Liver (tissue), 3 donors: ENCODE measurements at regions not wholly inside any gene's neighbourhood (a gene's known extent, or its start where the extent isn't known, plus 50 kb on each side); places are given as distances from the start of the nearest gene placed in this dataset.

Source experiments
- EGR1 ChIP-seq, 2 donors: IDR thresholded peaks; 2 replicates each; pipeline ENCODE4 v1.6.1; 2016 to 2018; ENCODE audit warnings: antibody characterized with exemption in 2 of 2, low read depth in 2 of 2
- GABPA ChIP-seq, 2 donors: IDR thresholded peaks in 1 of 2; conservative IDR thresholded peaks in 1 of 2; 2 replicates each; pipeline ENCODE4 v1.6.1; 2016; ENCODE audit warnings: antibody characterized with exemption in 2 of 2, mild to moderate bottlenecking in 1 of 2, moderate library complexity in 1 of 2
- HNF4G ChIP-seq: IDR thresholded peaks from 2 replicates; pipeline ENCODE4 v1.6.1; 2016; ENCODE audit warnings: antibody characterized with exemption
- JUND ChIP-seq, 2 donors: IDR thresholded peaks; 2 replicates each; pipeline ENCODE4 v1.6.1; 2016; ENCODE audit warnings: antibody characterized with exemption in 2 of 2
- NR2F2 ChIP-seq: IDR thresholded peaks from 2 replicates; pipeline ENCODE4 v1.6.1; 2016; ENCODE audit warnings: antibody characterized with exemption
- RAD21 ChIP-seq, 2 donors: IDR thresholded peaks; 2 replicates each; pipeline ENCODE4 v1.6.1; 2016; ENCODE audit warnings: antibody characterized with exemption in 2 of 2, mild to moderate bottlenecking in 2 of 2
- SP1 ChIP-seq: IDR thresholded peaks from 2 replicates; pipeline ENCODE4 v1.6.1; 2018; ENCODE audit warnings: antibody characterized with exemption, mild to moderate bottlenecking
- TAF1 ChIP-seq: conservative IDR thresholded peaks from 2 replicates; pipeline ENCODE4 v1.6.1; 2016; ENCODE audit warnings: antibody characterized with exemption, mild to moderate bottlenecking
- YY1 ChIP-seq: IDR thresholded peaks from 2 replicates; pipeline ENCODE4 v1.6.1; 2016; ENCODE audit warnings: antibody characterized with exemption, mild to moderate bottlenecking
- TF ChIP-seq, protein P1 (sequence below): fragments of 150-350 bp; IDR thresholded peaks from 2 replicates; pipeline ENCODE4 v1.5.1; 2017; ENCODE audit warnings: improper control_type of control experiment, low read depth, low read length; ENCODE audit not compliant: missing input control
- TF ChIP-seq, protein P2 (sequence below): IDR thresholded peaks from 2 replicates; pipeline ENCODE4 v1.6.1; 2016; ENCODE audit warnings: antibody characterized with exemption
- TF ChIP-seq, protein P3 (sequence below): IDR thresholded peaks from 2 replicates; pipeline ENCODE4 v1.6.1; 2016; ENCODE audit warnings: antibody characterized with exemption, mild to moderate bottlenecking
- TF ChIP-seq, protein P4 (sequence below): IDR thresholded peaks from 2 replicates; pipeline ENCODE4 v1.6.1; 2016; ENCODE audit warnings: antibody characterized with exemption
- TF ChIP-seq, protein P5 (sequence below): IDR thresholded peaks from 2 replicates; pipeline ENCODE4 v1.6.1; 2016; ENCODE audit warnings: antibody characterized with exemption
- donor health status: healthy.
- donor health status: healthy.

DNA sequence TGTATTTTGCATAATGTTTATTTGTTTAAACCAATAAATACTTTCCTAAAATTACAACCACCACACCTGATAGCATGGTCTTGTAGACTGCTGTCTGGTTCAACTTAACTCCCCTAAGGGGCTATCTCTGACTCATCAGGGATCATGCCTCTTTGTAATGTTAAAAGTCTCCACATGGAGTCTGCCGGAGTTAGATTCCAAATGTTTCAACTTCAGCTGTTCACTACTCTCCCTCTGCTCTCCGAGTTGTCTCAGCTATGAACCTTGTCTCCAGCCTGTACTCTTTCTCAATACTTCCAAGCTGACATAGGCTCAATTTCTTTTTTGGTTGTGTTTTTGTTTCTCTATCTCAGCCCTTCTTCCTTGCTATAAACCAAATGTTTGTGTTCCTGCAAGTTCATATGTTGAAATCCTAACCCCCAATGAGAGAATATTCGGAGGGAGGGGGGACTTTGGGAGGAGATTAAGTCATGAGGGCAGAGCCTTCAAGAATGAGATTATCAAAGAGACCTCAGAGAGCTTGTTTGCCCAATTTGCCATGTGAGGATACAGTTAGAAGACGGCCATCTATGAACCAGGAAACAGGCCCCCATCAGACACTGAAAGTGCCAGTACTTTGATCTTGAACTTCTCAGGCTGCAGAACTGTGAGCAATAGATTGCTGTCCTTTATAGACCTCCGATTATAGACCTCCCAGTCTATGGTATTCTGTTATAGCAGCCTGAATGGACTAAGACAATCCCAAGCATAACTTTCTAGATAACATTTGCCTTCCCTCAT, 858.2 kb downstream of the VRK1 start:
- TF ChIP-seq, protein P1, sequence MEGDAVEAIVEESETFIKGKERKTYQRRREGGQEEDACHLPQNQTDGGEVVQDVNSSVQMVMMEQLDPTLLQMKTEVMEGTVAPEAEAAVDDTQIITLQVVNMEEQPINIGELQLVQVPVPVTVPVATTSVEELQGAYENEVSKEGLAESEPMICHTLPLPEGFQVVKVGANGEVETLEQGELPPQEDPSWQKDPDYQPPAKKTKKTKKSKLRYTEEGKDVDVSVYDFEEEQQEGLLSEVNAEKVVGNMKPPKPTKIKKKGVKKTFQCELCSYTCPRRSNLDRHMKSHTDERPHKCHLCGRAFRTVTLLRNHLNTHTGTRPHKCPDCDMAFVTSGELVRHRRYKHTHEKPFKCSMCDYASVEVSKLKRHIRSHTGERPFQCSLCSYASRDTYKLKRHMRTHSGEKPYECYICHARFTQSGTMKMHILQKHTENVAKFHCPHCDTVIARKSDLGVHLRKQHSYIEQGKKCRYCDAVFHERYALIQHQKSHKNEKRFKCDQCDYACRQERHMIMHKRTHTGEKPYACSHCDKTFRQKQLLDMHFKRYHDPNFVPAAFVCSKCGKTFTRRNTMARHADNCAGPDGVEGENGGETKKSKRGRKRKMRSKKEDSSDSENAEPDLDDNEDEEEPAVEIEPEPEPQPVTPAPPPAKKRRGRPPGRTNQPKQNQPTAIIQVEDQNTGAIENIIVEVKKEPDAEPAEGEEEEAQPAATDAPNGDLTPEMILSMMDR, result no peak
- TF ChIP-seq GABPA (IDR thresholded peaks at IDR 0.05 in 1 of 2, conservative IDR thresholded peaks at IDR 0.05 in 1 of 2), result no peak
- TF ChIP-seq, protein P2, sequence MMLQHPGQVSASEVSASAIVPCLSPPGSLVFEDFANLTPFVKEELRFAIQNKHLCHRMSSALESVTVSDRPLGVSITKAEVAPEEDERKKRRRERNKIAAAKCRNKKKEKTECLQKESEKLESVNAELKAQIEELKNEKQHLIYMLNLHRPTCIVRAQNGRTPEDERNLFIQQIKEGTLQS, result no peak
- no peak for TF ChIP-seq JUND (IDR thresholded peaks at IDR 0.05)
- no peak for TF ChIP-seq SP1
- TF ChIP-seq, protein P3, sequence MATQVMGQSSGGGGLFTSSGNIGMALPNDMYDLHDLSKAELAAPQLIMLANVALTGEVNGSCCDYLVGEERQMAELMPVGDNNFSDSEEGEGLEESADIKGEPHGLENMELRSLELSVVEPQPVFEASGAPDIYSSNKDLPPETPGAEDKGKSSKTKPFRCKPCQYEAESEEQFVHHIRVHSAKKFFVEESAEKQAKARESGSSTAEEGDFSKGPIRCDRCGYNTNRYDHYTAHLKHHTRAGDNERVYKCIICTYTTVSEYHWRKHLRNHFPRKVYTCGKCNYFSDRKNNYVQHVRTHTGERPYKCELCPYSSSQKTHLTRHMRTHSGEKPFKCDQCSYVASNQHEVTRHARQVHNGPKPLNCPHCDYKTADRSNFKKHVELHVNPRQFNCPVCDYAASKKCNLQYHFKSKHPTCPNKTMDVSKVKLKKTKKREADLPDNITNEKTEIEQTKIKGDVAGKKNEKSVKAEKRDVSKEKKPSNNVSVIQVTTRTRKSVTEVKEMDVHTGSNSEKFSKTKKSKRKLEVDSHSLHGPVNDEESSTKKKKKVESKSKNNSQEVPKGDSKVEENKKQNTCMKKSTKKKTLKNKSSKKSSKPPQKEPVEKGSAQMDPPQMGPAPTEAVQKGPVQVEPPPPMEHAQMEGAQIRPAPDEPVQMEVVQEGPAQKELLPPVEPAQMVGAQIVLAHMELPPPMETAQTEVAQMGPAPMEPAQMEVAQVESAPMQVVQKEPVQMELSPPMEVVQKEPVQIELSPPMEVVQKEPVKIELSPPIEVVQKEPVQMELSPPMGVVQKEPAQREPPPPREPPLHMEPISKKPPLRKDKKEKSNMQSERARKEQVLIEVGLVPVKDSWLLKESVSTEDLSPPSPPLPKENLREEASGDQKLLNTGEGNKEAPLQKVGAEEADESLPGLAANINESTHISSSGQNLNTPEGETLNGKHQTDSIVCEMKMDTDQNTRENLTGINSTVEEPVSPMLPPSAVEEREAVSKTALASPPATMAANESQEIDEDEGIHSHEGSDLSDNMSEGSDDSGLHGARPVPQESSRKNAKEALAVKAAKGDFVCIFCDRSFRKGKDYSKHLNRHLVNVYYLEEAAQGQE, result no peak
- TF ChIP-seq, protein P4, sequence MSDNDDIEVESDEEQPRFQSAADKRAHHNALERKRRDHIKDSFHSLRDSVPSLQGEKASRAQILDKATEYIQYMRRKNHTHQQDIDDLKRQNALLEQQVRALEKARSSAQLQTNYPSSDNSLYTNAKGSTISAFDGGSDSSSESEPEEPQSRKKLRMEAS, result no peak
- no peak for TF ChIP-seq RAD21 (IDR thresholded peaks at IDR 0.05)
- TF ChIP-seq EGR1 (IDR thresholded peaks at IDR 0.05; ENCODE audit: low read depth in 2 of 2), result no peak
- TF ChIP-seq YY1, result no peak
- no peak for TF ChIP-seq NR2F2
- TF ChIP-seq, protein P5, sequence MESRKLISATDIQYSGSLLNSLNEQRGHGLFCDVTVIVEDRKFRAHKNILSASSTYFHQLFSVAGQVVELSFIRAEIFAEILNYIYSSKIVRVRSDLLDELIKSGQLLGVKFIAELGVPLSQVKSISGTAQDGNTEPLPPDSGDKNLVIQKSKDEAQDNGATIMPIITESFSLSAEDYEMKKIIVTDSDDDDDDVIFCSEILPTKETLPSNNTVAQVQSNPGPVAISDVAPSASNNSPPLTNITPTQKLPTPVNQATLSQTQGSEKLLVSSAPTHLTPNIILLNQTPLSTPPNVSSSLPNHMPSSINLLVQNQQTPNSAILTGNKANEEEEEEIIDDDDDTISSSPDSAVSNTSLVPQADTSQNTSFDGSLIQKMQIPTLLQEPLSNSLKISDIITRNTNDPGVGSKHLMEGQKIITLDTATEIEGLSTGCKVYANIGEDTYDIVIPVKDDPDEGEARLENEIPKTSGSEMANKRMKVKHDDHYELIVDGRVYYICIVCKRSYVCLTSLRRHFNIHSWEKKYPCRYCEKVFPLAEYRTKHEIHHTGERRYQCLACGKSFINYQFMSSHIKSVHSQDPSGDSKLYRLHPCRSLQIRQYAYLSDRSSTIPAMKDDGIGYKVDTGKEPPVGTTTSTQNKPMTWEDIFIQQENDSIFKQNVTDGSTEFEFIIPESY, result no peak
- TF ChIP-seq TAF1, result no peak
- TF ChIP-seq HNF4G, result no peak
